Neural cell (in vitro differentiated cells): ENCODE measurements at regions not wholly inside any gene's neighbourhood (a gene's known extent, or its start where the extent isn't known, plus 50 kb on each side); places are given as distances from the start of the nearest gene placed in this dataset.

Experiments used
- EP300 ChIP-seq: fragments of 450-650 bp; conservative IDR thresholded peaks from 2 replicates; pipeline ENCODE4 v1.6.1; 2014; ENCODE audit warnings: antibody characterized with exemption, mild to moderate bottlenecking, moderate library complexity; ENCODE audit not compliant: poor library complexity, severe bottlenecking
- EZH2 ChIP-seq: fragments of 200-600, 300-800 bp; shearing (Covaris generic), sonication (generic); IDR thresholded peaks from 2 replicates; pipeline ENCODE4 v1.6.1; 2014; ENCODE audit warnings: antibody characterized with exemption, low read length, borderline replicate concordance, mild to moderate bottlenecking; ENCODE audit not compliant: insufficient read depth, poor library complexity, severe bottlenecking
- POLR2AphosphoS5 ChIP-seq: IDR thresholded peaks from 2 replicates; pipeline ENCODE4 v1.6.1; 2012
- RAD21 ChIP-seq: fragments of 450-650 bp; conservative IDR thresholded peaks from 2 replicates; pipeline ENCODE4 v1.6.1; 2014; ENCODE audit warnings: antibody characterized with exemption, mild to moderate bottlenecking, moderate library complexity
- TAF1 ChIP-seq: IDR thresholded peaks from 2 replicates; pipeline ENCODE4 v1.6.1; 2012; ENCODE audit warnings: low read depth
- TF ChIP-seq, protein P1 (sequence below): fragments of 450-650 bp; IDR thresholded peaks from 2 replicates; pipeline ENCODE4 v1.5.1; 2014; ENCODE audit warnings: antibody characterized with exemption, mild to moderate bottlenecking, moderate library complexity; ENCODE audit not compliant: poor library complexity, severe bottlenecking
- TF ChIP-seq, protein P2 (sequence below): IDR thresholded peaks from 2 replicates; pipeline ENCODE4 v1.6.1; 2012; ENCODE audit warnings: borderline replicate concordance

DNA sequence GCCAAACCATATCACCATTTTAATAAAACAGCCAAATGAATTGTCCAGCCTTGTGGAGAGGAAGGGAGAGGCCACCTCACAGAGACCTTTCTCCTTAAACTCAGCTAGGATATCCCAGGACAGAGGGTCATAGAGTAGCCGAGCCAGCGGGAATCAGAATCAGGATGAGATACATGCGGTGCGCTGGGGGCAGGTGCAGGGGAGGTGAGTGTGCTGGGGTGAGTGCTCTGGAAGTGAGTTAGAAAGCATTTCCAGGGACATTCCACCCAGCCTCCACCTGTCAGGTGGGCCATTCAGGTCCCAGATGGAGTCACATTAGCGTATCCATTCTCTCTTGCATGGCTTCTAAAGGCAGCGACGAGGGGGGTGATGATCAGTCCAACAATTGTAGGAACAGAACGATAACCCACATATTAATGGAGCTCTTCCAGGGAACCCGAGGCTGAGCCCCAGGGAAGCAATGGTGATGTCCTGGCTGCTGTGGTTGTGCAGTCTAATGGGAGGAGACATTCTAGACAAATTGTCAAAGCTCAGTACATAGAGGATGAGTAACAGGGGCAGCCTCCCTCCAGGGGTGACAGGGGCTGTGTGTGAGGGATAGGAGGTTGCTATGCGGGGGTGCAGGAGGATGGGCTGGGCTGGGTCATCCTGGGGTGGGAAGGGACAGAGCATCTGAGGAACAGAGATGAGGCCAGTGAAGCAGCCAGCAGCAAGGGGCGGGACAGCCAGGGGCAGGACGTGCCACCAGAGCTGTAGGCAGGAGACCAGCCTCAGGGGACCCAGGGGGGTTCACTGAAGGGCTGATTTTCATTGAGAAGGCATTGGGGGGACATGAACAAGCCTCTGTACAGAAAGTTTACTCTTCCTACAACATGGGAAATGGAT is 88.7 kb upstream of the FRMD1 start:
- TF ChIP-seq, protein P1, sequence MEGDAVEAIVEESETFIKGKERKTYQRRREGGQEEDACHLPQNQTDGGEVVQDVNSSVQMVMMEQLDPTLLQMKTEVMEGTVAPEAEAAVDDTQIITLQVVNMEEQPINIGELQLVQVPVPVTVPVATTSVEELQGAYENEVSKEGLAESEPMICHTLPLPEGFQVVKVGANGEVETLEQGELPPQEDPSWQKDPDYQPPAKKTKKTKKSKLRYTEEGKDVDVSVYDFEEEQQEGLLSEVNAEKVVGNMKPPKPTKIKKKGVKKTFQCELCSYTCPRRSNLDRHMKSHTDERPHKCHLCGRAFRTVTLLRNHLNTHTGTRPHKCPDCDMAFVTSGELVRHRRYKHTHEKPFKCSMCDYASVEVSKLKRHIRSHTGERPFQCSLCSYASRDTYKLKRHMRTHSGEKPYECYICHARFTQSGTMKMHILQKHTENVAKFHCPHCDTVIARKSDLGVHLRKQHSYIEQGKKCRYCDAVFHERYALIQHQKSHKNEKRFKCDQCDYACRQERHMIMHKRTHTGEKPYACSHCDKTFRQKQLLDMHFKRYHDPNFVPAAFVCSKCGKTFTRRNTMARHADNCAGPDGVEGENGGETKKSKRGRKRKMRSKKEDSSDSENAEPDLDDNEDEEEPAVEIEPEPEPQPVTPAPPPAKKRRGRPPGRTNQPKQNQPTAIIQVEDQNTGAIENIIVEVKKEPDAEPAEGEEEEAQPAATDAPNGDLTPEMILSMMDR: no peak
- TF ChIP-seq POLR2AphosphoS5: no peak
- TF ChIP-seq, protein P2, sequence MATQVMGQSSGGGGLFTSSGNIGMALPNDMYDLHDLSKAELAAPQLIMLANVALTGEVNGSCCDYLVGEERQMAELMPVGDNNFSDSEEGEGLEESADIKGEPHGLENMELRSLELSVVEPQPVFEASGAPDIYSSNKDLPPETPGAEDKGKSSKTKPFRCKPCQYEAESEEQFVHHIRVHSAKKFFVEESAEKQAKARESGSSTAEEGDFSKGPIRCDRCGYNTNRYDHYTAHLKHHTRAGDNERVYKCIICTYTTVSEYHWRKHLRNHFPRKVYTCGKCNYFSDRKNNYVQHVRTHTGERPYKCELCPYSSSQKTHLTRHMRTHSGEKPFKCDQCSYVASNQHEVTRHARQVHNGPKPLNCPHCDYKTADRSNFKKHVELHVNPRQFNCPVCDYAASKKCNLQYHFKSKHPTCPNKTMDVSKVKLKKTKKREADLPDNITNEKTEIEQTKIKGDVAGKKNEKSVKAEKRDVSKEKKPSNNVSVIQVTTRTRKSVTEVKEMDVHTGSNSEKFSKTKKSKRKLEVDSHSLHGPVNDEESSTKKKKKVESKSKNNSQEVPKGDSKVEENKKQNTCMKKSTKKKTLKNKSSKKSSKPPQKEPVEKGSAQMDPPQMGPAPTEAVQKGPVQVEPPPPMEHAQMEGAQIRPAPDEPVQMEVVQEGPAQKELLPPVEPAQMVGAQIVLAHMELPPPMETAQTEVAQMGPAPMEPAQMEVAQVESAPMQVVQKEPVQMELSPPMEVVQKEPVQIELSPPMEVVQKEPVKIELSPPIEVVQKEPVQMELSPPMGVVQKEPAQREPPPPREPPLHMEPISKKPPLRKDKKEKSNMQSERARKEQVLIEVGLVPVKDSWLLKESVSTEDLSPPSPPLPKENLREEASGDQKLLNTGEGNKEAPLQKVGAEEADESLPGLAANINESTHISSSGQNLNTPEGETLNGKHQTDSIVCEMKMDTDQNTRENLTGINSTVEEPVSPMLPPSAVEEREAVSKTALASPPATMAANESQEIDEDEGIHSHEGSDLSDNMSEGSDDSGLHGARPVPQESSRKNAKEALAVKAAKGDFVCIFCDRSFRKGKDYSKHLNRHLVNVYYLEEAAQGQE: no peak
- no peak for TF ChIP-seq EZH2
- no peak for TF ChIP-seq RAD21
- TF ChIP-seq TAF1: no peak
- TF ChIP-seq EP300: no peak
